Osteocyte (in vitro differentiated cells): ENCODE measurements at regions not wholly inside any gene's neighbourhood (a gene's known extent, or its start where the extent isn't known, plus 50 kb on each side); places are given as distances from the start of the nearest gene placed in this dataset.
A peak's percentile ranks its signal among the peaks of the same experiment; 100 is the strongest.

Experiments
- DNase-seq: peaks from one replicate; pipeline ENCODE4 v3.0.0; 2021; ENCODE audit warnings: mixed read lengths; ENCODE audit not compliant: unreplicated experiment; ENCODE audit errors: extremely low spot score
- H3K27ac Mint-ChIP-seq: one replicate; pipeline ENCODE4 v1.8.0; 2021; ENCODE audit warnings: mild to moderate bottlenecking, mixed read lengths; ENCODE audit not compliant: unreplicated experiment
- H3K27me3 Mint-ChIP-seq: one replicate; pipeline ENCODE4 v1.8.0; 2021; ENCODE audit warnings: mixed read lengths; ENCODE audit not compliant: unreplicated experiment
- H3K36me3 Mint-ChIP-seq: one replicate; pipeline ENCODE4 v1.8.0; 2021; ENCODE audit warnings: mixed read lengths; ENCODE audit not compliant: unreplicated experiment
- H3K4me1 Mint-ChIP-seq: one replicate; pipeline ENCODE4 v1.8.0; 2021; ENCODE audit warnings: mixed read lengths; ENCODE audit not compliant: unreplicated experiment
- H3K4me3 Mint-ChIP-seq: one replicate; pipeline ENCODE4 v1.8.0; 2021; ENCODE audit warnings: mild to moderate bottlenecking, moderate library complexity, mixed read lengths; ENCODE audit not compliant: unreplicated experiment
- H3K9me3 Mint-ChIP-seq: one replicate; pipeline ENCODE4 v1.8.0; 2021; ENCODE audit warnings: mixed read lengths; ENCODE audit not compliant: unreplicated experiment
- TF ChIP-seq, protein P1 (sequence below): fragments of 200-600 bp; sonication (generic); IDR thresholded peaks from 2 replicates; pipeline ENCODE4 v1.5.0; 2021; ENCODE audit warnings: antibody characterized with exemption, mild to moderate bottlenecking, moderate library complexity

DNA sequence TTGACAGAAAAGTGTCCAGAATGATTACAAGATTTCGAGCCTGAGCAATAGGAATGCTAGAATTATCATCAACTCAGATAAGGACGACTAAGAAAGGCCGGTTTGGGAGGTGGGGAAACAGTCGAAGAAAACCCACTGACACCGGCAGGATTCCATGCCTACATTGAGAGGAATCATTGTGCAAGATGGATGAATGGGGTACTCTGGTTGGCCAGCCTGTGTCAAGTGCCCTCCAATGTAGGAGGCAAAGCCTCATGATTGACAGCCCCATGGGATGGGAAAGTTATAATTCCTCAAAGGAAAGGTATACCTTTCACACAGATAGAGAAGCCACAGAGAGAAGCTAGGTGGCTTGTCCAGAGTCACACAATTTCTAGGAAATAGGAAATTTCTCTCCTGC, 153.5 kb upstream of the CTTNBP2NL start:
- H3K4me3 Mint-ChIP-seq, result no peak overlapping the region
- TF ChIP-seq, protein P1, sequence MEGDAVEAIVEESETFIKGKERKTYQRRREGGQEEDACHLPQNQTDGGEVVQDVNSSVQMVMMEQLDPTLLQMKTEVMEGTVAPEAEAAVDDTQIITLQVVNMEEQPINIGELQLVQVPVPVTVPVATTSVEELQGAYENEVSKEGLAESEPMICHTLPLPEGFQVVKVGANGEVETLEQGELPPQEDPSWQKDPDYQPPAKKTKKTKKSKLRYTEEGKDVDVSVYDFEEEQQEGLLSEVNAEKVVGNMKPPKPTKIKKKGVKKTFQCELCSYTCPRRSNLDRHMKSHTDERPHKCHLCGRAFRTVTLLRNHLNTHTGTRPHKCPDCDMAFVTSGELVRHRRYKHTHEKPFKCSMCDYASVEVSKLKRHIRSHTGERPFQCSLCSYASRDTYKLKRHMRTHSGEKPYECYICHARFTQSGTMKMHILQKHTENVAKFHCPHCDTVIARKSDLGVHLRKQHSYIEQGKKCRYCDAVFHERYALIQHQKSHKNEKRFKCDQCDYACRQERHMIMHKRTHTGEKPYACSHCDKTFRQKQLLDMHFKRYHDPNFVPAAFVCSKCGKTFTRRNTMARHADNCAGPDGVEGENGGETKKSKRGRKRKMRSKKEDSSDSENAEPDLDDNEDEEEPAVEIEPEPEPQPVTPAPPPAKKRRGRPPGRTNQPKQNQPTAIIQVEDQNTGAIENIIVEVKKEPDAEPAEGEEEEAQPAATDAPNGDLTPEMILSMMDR, result no peak
- peaks cover 4% of the 10 kb centered on the region for H3K27me3 Mint-ChIP-seq
- DNase-seq, result peak; percentile 54
- no peaks in the 10 kb centered on the region for H3K9me3 Mint-ChIP-seq
- no peaks in the 10 kb centered on the region for H3K36me3 Mint-ChIP-seq
- no peak overlapping the region for H3K27ac Mint-ChIP-seq
- no peaks in the 10 kb centered on the region for H3K4me1 Mint-ChIP-seq

DNA sequence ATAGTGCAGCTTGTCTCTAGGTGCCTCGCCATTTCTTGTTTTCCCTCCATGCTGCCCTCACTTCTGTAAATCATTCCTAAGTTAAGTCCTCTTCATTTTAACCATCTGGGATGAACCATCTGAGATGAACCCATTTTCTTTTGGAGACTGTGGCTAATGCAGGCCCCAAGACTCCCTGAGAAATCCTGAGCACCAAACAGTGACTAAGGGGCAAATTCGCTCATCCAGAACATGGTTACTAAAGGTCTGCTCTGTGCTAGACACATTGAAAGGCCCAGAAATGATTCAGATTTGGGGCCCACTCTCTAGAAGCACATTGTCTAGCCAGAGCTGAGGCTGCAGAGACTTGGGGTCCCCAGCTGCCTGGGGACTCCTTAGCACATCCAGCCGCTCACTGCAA, 151.9 kb upstream of the CTTNBP2NL start:
- H3K36me3 Mint-ChIP-seq, result no peaks in the 10 kb centered on the region
- H3K27me3 Mint-ChIP-seq, result peaks cover 4% of the 10 kb centered on the region
- no peak overlapping the region for H3K27ac Mint-ChIP-seq
- no peak for DNase-seq
- no peak overlapping the region for H3K4me3 Mint-ChIP-seq
- no peaks in the 10 kb centered on the region for H3K9me3 Mint-ChIP-seq
- TF ChIP-seq, protein P1, result no peak
- no peaks in the 10 kb centered on the region for H3K4me1 Mint-ChIP-seq

GRCh38 chr1:112245114-112245513, 150.9 kb upstream of the CTTNBP2NL start:
- H3K4me1 Mint-ChIP-seq, result no peaks in the 10 kb centered on the region
- TF ChIP-seq, protein P1, result no peak
- no peak for DNase-seq
- H3K4me3 Mint-ChIP-seq, result no peak overlapping the region
- peaks cover 4% of the 10 kb centered on the region for H3K27me3 Mint-ChIP-seq
- no peaks in the 10 kb centered on the region for H3K9me3 Mint-ChIP-seq
- no peak overlapping the region for H3K27ac Mint-ChIP-seq
- no peaks in the 10 kb centered on the region for H3K36me3 Mint-ChIP-seq

- no peak overlapping the region for H3K27ac Mint-ChIP-seq
- H3K27me3 Mint-ChIP-seq, result peaks cover 4% of the 10 kb centered on the region
- peaks cover 11% of the 10 kb centered on the region for H3K4me1 Mint-ChIP-seq
- H3K36me3 Mint-ChIP-seq, result no peaks in the 10 kb centered on the region
- no peak for DNase-seq
- TF ChIP-seq, protein P1, result no peak
- H3K9me3 Mint-ChIP-seq, result no peaks in the 10 kb centered on the region
- no peak overlapping the region for H3K4me3 Mint-ChIP-seq
Measured at GRCh38 chr1:112247036-112247597, 148.9 kb upstream of the CTTNBP2NL start.

- TF ChIP-seq, protein P1, result no peak
- H3K9me3 Mint-ChIP-seq, result no peaks in the 10 kb centered on the region
- peaks cover 4% of the 10 kb centered on the region for H3K27me3 Mint-ChIP-seq
- no peak overlapping the region for H3K27ac Mint-ChIP-seq
- peaks cover 13% of the 10 kb centered on the region for H3K4me1 Mint-ChIP-seq
- H3K4me3 Mint-ChIP-seq, result no peak overlapping the region
- no peak for DNase-seq
- no peaks in the 10 kb centered on the region for H3K36me3 Mint-ChIP-seq
Measured at GRCh38 chr1:112247961-112248360, 148.1 kb upstream of the CTTNBP2NL start.
